GM19455 (cell line): ENCODE measurements at regions not wholly inside any gene's neighbourhood (a gene's known extent, or its start where the extent isn't known, plus 50 kb on each side); places are given as distances from the start of the nearest gene placed in this dataset.
"Not testable (repeated sequence)": the region's sequence is repeated elsewhere in the genome, so short reads cannot be mapped to it uniquely, and the experiment has no call there.

Experiments
- ATAC-seq: cut with Tn5 transposase; IDR thresholded peaks from one replicate; pipeline ENCODE4 v1.9.1; 2021; ENCODE audit not compliant: unreplicated experiment

DNA sequence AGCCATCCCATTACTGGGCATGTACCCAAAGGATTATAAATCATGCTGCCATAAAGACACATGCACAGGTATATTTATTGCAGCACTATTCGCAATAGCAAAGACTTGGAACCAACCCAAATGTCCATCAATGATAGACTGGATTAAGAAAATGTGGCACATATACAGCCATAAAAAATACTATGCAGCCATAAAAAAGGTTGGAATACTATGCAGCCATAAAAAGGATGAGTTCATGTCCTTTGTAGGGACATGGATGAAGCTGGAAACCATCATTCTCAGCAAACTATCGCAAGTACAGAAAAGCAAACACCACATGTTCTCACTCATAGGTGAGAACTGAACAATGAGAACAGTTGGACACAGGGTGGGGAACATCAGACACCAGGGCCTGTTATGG lies 151.5 kb downstream of the PLK2 start:
- not testable (repeated sequence) for ATAC-seq

DNA sequence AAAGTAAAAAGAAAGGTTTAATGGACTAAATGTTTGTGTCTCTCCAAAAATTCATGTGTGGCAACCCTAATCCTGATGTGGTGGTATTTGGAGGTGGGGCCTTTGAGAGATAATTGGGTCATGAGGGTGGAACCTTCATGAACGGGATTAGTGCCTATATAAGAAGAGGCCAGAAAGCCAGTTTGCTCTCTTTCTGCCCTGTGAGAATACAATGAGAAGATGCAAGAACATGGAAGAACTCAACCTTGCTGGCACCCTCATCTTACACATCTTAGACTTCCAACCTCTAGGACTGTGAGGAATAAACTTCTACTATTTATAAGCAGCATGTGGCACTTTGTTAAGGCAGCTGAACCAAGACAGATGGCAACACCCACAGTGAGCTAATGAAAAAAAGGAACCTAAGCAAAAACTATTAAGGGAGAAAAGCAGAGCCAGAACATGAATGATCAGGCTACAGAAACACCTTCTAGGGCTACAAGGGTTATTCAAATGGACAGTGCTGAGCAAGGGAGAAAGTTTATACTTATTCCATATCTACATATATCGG lies 159.5 kb downstream of the PLK2 start:
- ATAC-seq = no peak

DNA sequence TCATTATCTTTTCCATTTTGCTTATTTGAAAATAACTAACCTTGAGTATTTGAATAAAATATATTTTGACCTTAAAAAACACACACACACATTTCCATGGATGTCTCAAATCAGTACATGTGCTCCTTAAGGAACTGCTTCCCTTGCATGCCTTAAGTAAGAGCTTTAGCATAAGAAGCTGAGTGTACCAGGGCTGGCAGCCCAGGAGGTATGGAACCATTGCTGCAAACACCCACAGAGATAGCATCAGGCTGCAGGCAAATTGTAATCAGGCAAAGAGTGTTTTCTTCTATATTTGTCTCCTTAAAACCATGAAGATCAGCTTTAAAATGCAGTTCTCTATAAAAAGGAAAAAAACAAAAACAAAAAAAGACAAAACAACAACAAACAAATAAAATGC lies 160.6 kb downstream of the PLK2 start:
- no peak for ATAC-seq

DNA sequence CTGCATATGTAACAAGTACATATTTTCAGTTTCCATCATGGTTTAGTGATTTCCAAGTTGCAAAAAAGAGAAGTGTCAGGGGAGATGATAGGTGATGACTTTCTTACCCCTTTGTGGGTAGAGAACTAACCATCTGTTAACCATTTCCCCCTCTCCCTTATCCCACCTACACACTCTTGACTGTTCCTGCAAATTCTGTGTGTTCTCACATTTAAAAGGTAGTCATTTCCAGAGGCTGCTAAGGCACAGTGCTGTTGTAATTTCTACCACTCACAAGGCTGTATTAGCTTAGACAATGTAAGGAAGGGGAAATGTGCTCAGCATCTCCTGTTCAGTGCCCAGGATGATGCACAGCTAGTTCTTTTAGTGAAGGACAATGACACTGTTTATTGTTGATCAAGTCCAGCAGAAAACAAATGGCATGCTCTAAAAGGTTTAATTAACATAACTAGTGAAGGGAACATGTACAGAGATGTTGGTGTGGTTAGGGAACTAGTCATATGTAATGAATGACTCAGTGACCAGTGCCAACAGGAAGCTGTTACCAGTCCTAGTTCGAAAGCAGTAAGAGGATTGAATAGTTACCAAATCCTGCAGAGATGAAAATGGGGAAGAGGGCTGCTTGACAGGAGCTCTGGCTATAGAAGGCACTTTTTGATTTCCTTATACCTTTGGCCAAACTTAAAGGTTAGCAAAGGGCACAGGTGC lies 165.1 kb downstream of the PLK2 start:
- no peak for ATAC-seq

GRCh38 chr5:58288275-58288674 lies 171.6 kb downstream of the PLK2 start:
- ATAC-seq = not testable (repeated sequence)

GRCh38 chr5:58286741-58287140 lies 173.1 kb downstream of the PLK2 start:
- no peak for ATAC-seq

DNA sequence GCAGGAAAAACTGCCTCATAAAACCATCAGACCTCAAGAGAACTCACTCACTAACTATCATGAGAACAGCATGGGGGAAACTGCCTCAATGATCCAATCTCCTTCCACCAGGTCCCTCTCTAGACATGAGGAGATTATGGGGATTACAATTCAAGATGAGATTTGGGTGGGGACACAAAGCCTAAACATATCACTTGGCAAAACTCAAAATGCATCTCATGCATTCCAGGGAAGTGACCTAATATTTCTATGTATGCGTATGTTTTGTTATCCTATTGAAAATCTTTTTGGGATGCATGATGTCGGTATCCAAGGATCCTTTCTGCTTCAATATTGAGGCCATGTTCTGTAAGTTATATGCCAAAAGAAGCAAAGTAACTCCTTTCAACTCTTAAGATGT lies 174.0 kb downstream of the PLK2 start:
- no peak for ATAC-seq

DNA sequence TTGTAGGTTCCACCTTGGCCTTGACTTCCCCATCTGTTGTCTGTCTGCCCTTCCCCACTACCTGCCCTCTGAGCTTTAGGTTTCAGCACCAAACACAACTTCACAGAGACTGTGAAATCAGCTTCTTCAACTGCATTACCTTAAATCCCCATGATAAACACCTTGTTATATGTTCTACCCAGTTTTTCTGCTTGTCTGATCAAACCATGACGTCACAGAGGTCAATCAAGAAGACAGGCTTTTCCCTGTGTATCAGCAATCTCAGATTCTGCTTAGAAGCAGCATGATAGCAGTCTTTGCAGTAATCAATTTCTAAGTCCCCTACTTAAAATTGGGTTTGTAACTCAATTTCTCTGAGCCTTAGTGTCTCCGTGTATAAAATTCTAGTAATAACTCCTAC lies 175.0 kb downstream of the PLK2 start:
- ATAC-seq = no peak

DNA sequence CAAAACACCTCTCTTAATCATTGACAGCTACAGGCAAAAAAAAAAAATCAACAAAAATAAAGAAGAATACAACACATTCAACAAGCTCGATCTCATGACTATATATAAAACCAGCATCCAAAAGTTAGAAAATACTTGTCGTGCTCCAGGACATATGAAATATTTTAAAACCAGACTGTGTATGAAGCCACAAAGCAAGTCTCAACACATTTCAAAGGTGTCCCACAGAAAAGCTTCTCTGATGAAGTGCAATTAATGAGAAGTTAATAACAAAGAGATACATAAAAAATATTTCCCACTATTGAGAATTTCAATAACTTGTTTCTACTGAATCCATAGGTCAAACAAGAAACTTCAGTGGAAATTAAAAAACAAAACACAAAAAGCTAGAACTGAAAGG lies 178.7 kb downstream of the PLK2 start:
- no peak for ATAC-seq

DNA sequence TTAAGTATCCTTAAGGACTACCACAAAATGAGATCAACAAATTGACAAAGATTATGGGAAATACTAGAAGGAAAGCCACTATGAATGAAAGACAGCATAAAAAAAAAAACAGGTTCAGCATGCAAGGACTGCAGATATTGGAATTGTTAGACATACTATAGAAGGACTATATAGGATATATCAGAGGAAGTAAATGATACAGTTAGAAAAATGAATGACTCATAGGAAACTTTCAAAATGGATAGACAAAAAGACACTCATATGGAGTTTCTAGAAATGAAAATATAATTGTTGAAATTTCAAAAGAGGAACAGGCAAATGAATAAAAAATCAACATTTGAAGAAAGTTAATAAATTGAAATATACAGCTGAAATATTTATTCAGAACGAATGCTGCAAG lies 180.6 kb downstream of the PLK2 start:
- ATAC-seq = no peak

DNA sequence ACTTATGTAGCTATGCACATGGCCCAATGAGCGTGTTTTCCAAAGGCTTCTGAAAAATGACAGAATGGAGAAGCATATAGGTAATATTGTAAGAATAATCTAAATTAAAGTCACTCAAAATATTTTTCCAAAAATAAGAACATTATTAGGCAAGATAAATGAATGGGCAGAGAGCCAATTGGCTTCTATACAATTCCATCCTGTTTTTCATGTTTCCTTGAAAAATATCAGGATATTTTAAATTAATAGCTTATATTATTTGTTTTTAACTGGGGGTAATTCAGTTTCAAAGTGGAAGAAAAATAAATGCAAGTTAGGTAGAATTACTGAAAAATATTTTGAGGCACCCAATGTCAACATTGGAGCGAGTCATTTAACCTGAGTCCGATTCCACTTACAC lies 183.5 kb downstream of the PLK2 start:
- ATAC-seq = no peak

DNA sequence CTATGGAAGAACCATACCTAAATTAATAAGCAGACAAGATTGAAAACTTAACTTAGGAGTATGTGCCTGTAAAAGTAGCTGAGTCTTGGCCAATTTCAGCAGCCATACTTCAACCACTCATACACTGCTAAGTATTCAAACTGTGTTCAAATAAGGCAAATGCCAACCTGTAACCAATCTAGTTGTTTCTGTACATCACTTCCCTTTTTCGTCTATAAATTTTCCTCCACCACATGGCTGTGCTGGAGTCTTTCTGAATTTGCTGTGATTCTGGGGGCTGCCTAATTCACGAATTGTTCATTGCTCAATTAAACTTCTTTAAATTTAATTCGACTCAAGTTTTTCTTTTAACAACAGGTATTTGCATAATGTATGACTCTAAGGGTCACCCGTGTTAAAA lies 184.4 kb downstream of the PLK2 start:
- no peak for ATAC-seq

- ATAC-seq = no peak
These were observed 185.7 kb downstream of the PLK2 start for GRCh38 chr5:58274191-58274590.

DNA sequence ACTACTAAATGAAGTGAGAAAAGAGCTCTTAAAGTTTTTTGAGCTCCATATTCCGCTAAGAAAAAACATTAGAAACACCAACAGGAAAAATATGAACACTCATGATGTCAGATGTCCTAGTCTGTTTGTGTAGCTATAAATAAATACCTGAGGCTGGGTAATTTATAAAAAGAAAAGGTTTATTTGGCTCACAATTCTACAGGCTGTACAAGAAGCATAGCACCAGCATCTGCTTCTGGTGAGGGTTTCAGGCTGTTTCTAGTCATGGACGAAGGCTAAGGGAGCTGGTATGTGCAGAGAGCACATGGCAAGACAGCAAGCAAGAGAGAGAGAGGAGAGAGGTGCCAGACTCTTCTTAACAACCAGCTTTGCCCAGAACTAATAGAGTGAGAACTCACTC lies 186.2 kb downstream of the PLK2 start:
- no peak for ATAC-seq

GRCh38 chr5:58268268-58268667 lies 191.6 kb downstream of the PLK2 start:
- no peak for ATAC-seq

GRCh38 chr5:58266402-58266801 lies 193.5 kb downstream of the PLK2 start:
- no peak for ATAC-seq

DNA sequence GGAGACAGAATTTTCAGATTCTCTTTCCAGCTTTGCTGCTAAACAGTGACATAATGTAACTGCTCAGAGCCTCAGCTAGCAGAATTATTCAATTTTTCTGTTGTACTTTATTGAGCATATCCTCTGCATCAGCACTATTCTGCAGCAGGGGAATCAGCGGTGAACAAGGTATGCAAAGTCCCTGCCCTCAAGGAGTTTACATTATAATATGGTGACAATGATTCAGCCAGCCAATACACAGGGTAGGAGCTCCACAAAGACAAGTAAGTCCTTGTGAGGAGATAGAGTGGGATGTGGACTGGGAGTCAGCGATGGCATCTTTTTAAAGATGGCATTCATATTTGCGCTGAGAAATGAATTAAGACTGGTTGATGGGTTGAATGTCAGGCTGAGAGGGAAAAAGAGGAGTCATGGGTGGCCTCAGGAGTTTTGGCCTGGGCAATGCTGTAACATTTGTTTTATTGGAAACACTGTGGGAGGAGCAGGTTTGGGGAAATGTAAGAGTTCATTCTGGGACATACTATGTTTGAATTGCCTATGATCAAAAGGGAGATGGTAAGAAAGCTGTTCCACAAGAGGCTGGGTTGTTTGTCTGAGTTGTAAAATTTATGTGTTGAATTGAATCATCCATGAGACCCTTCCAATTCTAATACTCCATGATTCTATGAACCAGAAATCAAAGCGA lies 194.5 kb downstream of the PLK2 start:
- no peak for ATAC-seq

- no peak for ATAC-seq
These were observed 195.6 kb downstream of the PLK2 start for GRCh38 chr5:58264276-58264675.

GRCh38 chr5:58263296-58263695 lies 196.6 kb downstream of the PLK2 start:
- ATAC-seq = no peak

DNA sequence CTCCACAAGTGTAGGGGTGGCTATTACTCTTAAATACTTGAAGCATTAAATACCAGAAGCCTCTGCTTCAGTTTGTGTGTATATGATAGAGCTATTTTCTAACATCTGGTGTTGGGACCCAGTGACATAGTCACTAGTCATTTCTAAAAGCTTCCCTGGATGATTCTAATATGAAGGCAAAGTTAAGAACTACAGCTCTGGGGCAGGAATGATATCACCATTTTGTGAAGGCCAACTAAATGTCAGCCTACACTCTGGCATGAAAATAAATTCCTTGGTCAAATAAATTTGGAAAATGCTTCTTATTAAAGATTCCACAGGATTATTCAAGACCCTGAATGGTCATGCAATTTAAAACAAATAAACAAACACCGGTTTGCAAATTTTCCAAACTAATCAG lies 197.7 kb downstream of the PLK2 start:
- ATAC-seq = no peak

DNA sequence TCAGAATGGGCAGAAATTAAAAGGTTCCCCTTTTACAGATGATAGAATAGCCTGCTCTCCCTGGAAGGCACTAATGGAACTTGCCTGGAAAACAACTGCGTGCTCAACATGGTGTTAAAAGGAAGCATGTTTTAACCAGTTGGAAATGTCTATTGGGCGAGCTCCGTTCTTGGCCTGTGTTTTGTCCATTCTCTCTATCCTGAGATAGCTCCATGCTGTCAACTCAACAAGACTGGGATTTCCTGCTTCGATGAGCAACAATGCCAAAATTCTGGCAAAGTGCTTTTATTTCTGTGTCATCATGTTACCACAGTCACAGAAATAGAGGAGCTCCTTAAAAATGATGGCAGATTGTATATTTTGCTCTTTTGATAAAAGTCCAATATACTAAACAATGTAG lies 198.3 kb downstream of the PLK2 start:
- no peak for ATAC-seq

DNA sequence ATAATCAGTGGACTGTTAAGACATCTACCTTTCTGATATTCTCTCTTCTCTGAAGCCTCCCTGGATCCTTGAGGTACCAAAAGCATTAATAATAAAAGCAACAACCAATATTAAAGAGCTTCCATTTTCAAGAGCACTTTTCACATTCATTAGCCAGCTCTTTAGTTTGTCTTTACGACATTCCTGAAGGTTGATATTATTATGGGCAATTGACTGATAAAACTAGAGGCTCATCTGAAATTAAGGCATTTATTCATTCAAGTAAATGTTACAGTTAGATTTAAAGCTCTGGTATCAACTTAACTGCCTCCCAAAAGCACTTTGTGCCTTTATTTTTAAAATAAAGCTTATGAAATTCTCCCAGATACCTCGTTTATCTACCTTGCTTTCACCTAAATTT lies 199.6 kb downstream of the PLK2 start:
- ATAC-seq = no peak
